ENCODE measurements at regions not wholly inside any gene's neighbourhood (a gene's known extent, or its start where the extent isn't known, plus 50 kb on each side); places are given as distances from the start of the nearest gene placed in this dataset.

GRCh38 chr3:15948388-15948787 is 150.6 kb upstream of the ANKRD28 start:
- whole genome bisulfite sequencing, 2 donors, result 55 to 59% methylated on average over 1 of the region's 1 CpG
- intact Hi-C loops (cut with DNase I; ENCODE audit: low total_unique reads), result no loop called here
- no peak overlapping the region for H3K4me3 ChIP-seq (ENCODE audit: low read depth, poor library complexity, severe bottlenecking)
- TF ChIP-seq POLR2A (IDR thresholded peaks at IDR 0.05) (no peak), CTCF (IDR thresholded peaks at IDR 0.05) (no peak)
- DNase-seq (ENCODE audit: low spot score in 2 of 2), result no peak

DNA sequence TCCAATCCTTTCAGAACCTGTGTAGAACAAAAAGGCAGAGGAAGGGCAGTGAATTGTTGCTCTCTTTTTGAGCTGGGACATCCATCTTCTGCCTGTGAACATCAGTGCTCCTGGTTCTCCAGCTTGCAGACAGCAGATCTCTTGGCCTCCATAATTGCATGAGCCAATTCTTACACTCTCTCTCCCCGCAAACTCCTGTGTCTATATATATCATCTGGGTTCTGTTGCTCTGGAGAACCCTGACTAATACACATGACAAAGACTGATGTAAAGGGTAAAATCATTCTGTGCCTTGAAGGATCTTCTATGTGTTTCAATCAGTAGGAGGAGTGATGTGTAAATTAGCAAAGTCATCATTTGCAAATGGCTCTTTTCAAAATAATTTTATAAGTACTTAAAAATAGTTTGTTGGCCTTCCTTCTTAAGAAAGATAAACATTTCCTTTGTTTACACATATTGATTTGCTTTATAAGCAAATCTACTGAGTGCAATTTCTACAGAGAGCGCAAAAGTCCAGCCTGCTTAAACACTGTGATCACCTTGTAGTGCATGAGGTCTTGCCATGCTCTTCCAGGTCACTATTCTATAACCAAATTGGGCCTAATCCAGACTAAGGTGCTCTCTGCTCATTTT is 154.9 kb upstream of the ANKRD28 start:
- TF ChIP-seq POLR2A (IDR thresholded peaks at IDR 0.05), result no peak
- TF ChIP-seq CTCF (IDR thresholded peaks at IDR 0.05), result no peak
- WGBS, 2 donors, result 85 to 90% methylated on average over 2 of the region's 2 CpGs
- no peak for DNase-seq (ENCODE audit: low spot score in 2 of 2)
- H3K4me3 ChIP-seq (ENCODE audit: low read depth, poor library complexity, severe bottlenecking), result no peak overlapping the region
- intact Hi-C loops (cut with DNase I; ENCODE audit: low total_unique reads), result no loop called here

DNA sequence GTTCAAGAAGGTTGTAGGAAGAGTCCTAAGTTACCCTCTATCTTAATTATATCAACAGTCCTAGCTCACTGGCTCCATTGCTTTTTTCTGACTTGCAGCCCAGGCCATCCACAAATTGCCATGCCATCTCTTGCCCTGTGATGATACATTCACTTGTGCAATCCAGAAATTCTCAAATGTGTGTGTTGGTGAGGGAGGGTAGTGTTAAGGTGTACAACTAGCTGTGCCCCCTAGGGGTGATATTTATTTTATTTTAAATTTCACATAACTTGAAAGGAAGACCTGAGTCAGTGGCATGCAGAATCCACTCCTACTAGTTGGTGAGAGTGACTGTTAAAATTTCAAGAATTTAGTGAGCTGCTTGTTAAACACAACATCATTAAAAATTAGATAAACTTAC is 156.1 kb upstream of the ANKRD28 start:
- no peak overlapping the region for H3K4me3 ChIP-seq (ENCODE audit: low read depth, poor library complexity, severe bottlenecking)
- intact Hi-C loops (cut with DNase I; ENCODE audit: low total_unique reads), result no loop called here
- no peak for DNase-seq (ENCODE audit: low spot score in 2 of 2)
- TF ChIP-seq POLR2A (IDR thresholded peaks at IDR 0.05), result no peak
- TF ChIP-seq CTCF (IDR thresholded peaks at IDR 0.05), result no peak

- no peak for TF ChIP-seq CTCF (IDR thresholded peaks at IDR 0.05)
- TF ChIP-seq POLR2A (IDR thresholded peaks at IDR 0.05), result no peak
- no peak for DNase-seq (ENCODE audit: low spot score in 2 of 2)
- 70 to 76% methylated on average over 1 of the region's 1 CpG for WGBS, 2 donors
- no peak overlapping the region for H3K4me3 ChIP-seq (ENCODE audit: low read depth, poor library complexity, severe bottlenecking)
- intact Hi-C loops (cut with DNase I; ENCODE audit: low total_unique reads), result no loop called here
Measured at GRCh38 chr3:15955968-15956367, 158.2 kb upstream of the ANKRD28 start.

DNA sequence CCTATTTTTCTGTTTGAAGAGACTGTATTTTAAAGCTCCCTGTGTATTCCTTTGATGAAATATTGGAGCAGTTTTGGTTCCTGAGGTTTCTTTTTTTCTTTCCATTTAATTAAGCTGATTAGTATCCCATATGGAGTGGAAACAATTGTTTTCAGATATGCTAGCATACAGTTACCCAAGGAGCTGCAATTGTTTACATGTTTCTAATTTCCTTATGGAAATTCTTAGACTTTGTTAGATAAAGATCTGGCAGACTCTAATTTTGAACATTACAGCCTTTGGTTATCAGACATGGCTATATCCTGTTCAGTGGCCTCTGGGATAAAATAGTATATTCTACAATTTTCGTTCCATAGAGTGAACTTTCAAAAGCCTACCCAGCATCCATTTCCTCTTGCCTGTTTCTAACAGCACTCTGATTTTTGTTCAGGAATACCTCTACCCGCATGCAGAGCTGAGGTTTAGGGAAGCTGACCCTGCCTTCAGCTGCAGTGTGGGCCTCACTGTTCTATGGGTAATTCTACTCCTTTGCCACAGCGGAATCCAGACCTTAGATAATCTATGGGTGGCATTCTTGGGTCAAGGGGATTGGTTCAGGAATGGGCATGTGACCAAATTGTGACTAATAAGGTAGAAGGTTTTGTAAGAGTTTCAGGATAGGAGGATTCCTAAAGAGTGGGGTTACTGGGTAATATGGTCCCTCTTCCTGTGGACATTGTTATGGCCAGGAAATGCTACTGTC is 161.1 kb upstream of the ANKRD28 start:
- 76 to 79% methylated on average over 3 of the region's 3 CpGs for WGBS, 2 donors
- intact Hi-C loops (cut with DNase I; ENCODE audit: low total_unique reads), result no loop called here
- no peak for DNase-seq (ENCODE audit: low spot score in 2 of 2)
- TF ChIP-seq CTCF (IDR thresholded peaks at IDR 0.05), result no peak
- no peak for TF ChIP-seq POLR2A (IDR thresholded peaks at IDR 0.05)
- H3K4me3 ChIP-seq (ENCODE audit: low read depth, poor library complexity, severe bottlenecking), result no peak overlapping the region

GRCh38 chr3:15959434-15959811 is 161.6 kb upstream of the ANKRD28 start:
- H3K4me3 ChIP-seq (ENCODE audit: low read depth, poor library complexity, severe bottlenecking), result no peak overlapping the region
- intact Hi-C loops (cut with DNase I; ENCODE audit: low total_unique reads), result no loop called here
- 74 to 78% methylated on average over 2 of the region's 2 CpGs for WGBS, 2 donors
- no peak for DNase-seq (ENCODE audit: low spot score in 2 of 2)
- no peak for TF ChIP-seq POLR2A (IDR thresholded peaks at IDR 0.05)
- TF ChIP-seq CTCF (IDR thresholded peaks at IDR 0.05), result no peak

Data from lower leg skin (tissue), 4 donors.